PFSK-1 (cell line): ENCODE measurements at regions not wholly inside any gene's neighbourhood (a gene's known extent, or its start where the extent isn't known, plus 50 kb on each side); places are given as distances from the start of the nearest gene placed in this dataset.

Experiments
- POLR2AphosphoS5 ChIP-seq: IDR thresholded peaks from 2 replicates; pipeline ENCODE4 v1.6.1; 2012; ENCODE audit warnings: low read depth, mild to moderate bottlenecking, control low read depth, low read length, moderate library complexity
- SIN3A ChIP-seq: IDR thresholded peaks from 2 replicates; pipeline ENCODE4 v1.6.1; 2012; ENCODE audit warnings: mild to moderate bottlenecking, low read length, moderate library complexity, borderline replicate concordance; ENCODE audit not compliant: insufficient read depth
- TAF1 ChIP-seq: IDR thresholded peaks from 2 replicates; pipeline ENCODE4 v1.6.1; 2012; ENCODE audit warnings: low read length, control low read depth, borderline replicate concordance; ENCODE audit not compliant: insufficient read depth
- TF ChIP-seq, protein P1 (sequence below), 2 experiments: IDR thresholded peaks; 2 replicates each; pipeline versions ENCODE4 v1.6.1 to v1.8.0; 2011 to 2012; ENCODE audit warnings: low read depth in 2 of 2, low read length in 2 of 2, control low read depth in 1 of 2, inconsistent platforms in 1 of 2, mild to moderate bottlenecking in 1 of 2, moderate library complexity in 1 of 2; ENCODE audit not compliant: insufficient read depth in 1 of 2

GRCh38 chr7:132023466-132023865, 467.0 kb upstream of the PODXL start:
- TF ChIP-seq POLR2AphosphoS5 (no peak), SIN3A (no peak), TAF1 (no peak)
- TF ChIP-seq, protein P1, sequence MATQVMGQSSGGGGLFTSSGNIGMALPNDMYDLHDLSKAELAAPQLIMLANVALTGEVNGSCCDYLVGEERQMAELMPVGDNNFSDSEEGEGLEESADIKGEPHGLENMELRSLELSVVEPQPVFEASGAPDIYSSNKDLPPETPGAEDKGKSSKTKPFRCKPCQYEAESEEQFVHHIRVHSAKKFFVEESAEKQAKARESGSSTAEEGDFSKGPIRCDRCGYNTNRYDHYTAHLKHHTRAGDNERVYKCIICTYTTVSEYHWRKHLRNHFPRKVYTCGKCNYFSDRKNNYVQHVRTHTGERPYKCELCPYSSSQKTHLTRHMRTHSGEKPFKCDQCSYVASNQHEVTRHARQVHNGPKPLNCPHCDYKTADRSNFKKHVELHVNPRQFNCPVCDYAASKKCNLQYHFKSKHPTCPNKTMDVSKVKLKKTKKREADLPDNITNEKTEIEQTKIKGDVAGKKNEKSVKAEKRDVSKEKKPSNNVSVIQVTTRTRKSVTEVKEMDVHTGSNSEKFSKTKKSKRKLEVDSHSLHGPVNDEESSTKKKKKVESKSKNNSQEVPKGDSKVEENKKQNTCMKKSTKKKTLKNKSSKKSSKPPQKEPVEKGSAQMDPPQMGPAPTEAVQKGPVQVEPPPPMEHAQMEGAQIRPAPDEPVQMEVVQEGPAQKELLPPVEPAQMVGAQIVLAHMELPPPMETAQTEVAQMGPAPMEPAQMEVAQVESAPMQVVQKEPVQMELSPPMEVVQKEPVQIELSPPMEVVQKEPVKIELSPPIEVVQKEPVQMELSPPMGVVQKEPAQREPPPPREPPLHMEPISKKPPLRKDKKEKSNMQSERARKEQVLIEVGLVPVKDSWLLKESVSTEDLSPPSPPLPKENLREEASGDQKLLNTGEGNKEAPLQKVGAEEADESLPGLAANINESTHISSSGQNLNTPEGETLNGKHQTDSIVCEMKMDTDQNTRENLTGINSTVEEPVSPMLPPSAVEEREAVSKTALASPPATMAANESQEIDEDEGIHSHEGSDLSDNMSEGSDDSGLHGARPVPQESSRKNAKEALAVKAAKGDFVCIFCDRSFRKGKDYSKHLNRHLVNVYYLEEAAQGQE (IDR thresholded peaks at IDR 0.05; ENCODE audit: insufficient read depth in 1 of 2, low read depth in 2 of 2, low read length in 2 of 2), result no peak
